ENCODE measurements at regions not wholly inside any gene's neighbourhood (a gene's known extent, or its start where the extent isn't known, plus 50 kb on each side); places are given as distances from the start of the nearest gene placed in this dataset.

GRCh38 chr2:6780765-6781274 is 84.9 kb downstream of the CMPK2 start:
- Histone ChIP-seq H3K9me3 (no peaks in the 10 kb centered on the region), H3K36me3 (no peaks in the 10 kb centered on the region), H3K4me3 (peak overlapping the region; percentile 40), H3K27me3 (replicated peaks; ENCODE audit: insufficient read depth) (no peaks in the 10 kb centered on the region), H3K4me1 (ENCODE audit: control insufficient read depth in 1 of 2, low read depth in 2 of 2) (no peaks in the 10 kb centered on the region), H3K27ac (no peak overlapping the region)
- no peak for TF ChIP-seq CTCF (IDR thresholded peaks at IDR 0.05)
- ATAC-seq (ENCODE audit: insufficient number of reproducible peaks, low FRiP score, low read depth) (no peak), DNase-seq (ENCODE audit: low spot score) (no peak)

GRCh38 chr2:6782517-6783237 is 83.0 kb downstream of the CMPK2 start:
- H3K4me3 ChIP-seq: no peak overlapping the region
- H3K27ac ChIP-seq: no peak overlapping the region
- H3K27me3 ChIP-seq (replicated peaks; ENCODE audit: insufficient read depth): no peaks in the 10 kb centered on the region
- H3K36me3 ChIP-seq: no peaks in the 10 kb centered on the region
- DNase-seq (ENCODE audit: low spot score) (no peak), ATAC-seq (ENCODE audit: insufficient number of reproducible peaks, low FRiP score, low read depth) (no peak)
- no peak for TF ChIP-seq CTCF (IDR thresholded peaks at IDR 0.05)
- no peaks in the 10 kb centered on the region for H3K4me1 ChIP-seq (ENCODE audit: control insufficient read depth in 1 of 2, low read depth in 2 of 2)
- H3K9me3 ChIP-seq: no peaks in the 10 kb centered on the region

- ATAC-seq (ENCODE audit: insufficient number of reproducible peaks, low FRiP score, low read depth): no peak
- H3K27me3 ChIP-seq (replicated peaks; ENCODE audit: insufficient read depth): no peaks in the 10 kb centered on the region
- DNase-seq (ENCODE audit: low spot score): no peak
- H3K9me3 ChIP-seq: no peaks in the 10 kb centered on the region
- TF ChIP-seq CTCF (IDR thresholded peaks at IDR 0.05): no peak
- H3K36me3 ChIP-seq: no peaks in the 10 kb centered on the region
- no peaks in the 10 kb centered on the region for H3K4me1 ChIP-seq (ENCODE audit: control insufficient read depth in 1 of 2, low read depth in 2 of 2)
- no peak overlapping the region for H3K27ac ChIP-seq
- no peak overlapping the region for H3K4me3 ChIP-seq
Measured at GRCh38 chr2:6783238-6783614, 82.5 kb downstream of the CMPK2 start.

GRCh38 chr2:6784291-6784690 is 81.4 kb downstream of the CMPK2 start:
- H3K9me3 ChIP-seq: no peaks in the 10 kb centered on the region
- no peaks in the 10 kb centered on the region for H3K36me3 ChIP-seq
- no peak for DNase-seq (ENCODE audit: low spot score)
- TF ChIP-seq CTCF (IDR thresholded peaks at IDR 0.05): no peak
- H3K4me1 ChIP-seq (ENCODE audit: control insufficient read depth in 1 of 2, low read depth in 2 of 2): no peaks in the 10 kb centered on the region
- no peaks in the 10 kb centered on the region for H3K27me3 ChIP-seq (replicated peaks; ENCODE audit: insufficient read depth)
- no peak overlapping the region for H3K27ac ChIP-seq
- no peak for ATAC-seq (ENCODE audit: insufficient number of reproducible peaks, low FRiP score, low read depth)
- H3K4me3 ChIP-seq: no peak overlapping the region

- Histone ChIP-seq H3K9me3 (no peaks in the 10 kb centered on the region), H3K4me1 (ENCODE audit: control insufficient read depth in 1 of 2, low read depth in 2 of 2) (no peaks in the 10 kb centered on the region), H3K4me3 (no peak overlapping the region), H3K27ac (no peak overlapping the region), H3K27me3 (replicated peaks; ENCODE audit: insufficient read depth) (no peaks in the 10 kb centered on the region), H3K36me3 (no peaks in the 10 kb centered on the region)
- DNase-seq (ENCODE audit: low spot score) (no peak), ATAC-seq (ENCODE audit: insufficient number of reproducible peaks, low FRiP score, low read depth) (no peak)
- no peak for TF ChIP-seq CTCF (IDR thresholded peaks at IDR 0.05)
Measured at GRCh38 chr2:6785493-6785892, 80.2 kb downstream of the CMPK2 start.
